CD14-positive monocyte (primary cell): ENCODE measurements at regions not wholly inside any gene's neighbourhood (a gene's known extent, or its start where the extent isn't known, plus 50 kb on each side); places are given as distances from the start of the nearest gene placed in this dataset.

Experiments
- DNase-seq, 3 donors: peaks; one replicate each; pipeline ENCODE4 v3.0.0-alpha.2; 2011 to 2022
- H2AFZ ChIP-seq: 2 replicates; pipeline ENCODE4 v1.6.0; 2012; ENCODE audit warnings: mild to moderate bottlenecking, low read depth, low read length, inconsistent platforms; ENCODE audit not compliant: insufficient read depth, poor library complexity, severe bottlenecking
- H3K27ac ChIP-seq, 2 donors: 1 replicate in 1 of 2; 2 replicates in 1 of 2; pipeline ENCODE4 v1.5.1; 2012 to 2013; ENCODE audit warnings: low read length in 2 of 2, control low read depth in 1 of 2, inconsistent platforms in 1 of 2, low read depth in 1 of 2, mild to moderate bottlenecking in 1 of 2
- H3K27me3 ChIP-seq, 2 donors: one replicate each; pipeline versions ENCODE4 v1.6.0 to v1.6.1; 2011 to 2013; ENCODE audit warnings: low read length in 2 of 2; ENCODE audit not compliant: control insufficient read depth in 2 of 2, insufficient read depth in 2 of 2
- H3K36me3 ChIP-seq, 2 donors: replicated peaks in 1 of 2; 1 replicate in 1 of 2; 2 replicates in 1 of 2; pipeline versions ENCODE4 v1.5.1 to v1.6.1; 2012 to 2013; ENCODE audit warnings: low read length in 2 of 2, control low read depth in 1 of 2, inconsistent platforms in 1 of 2, mild to moderate bottlenecking in 1 of 2; ENCODE audit not compliant: insufficient read depth in 2 of 2, control insufficient read depth in 1 of 2
- H3K4me1 ChIP-seq, 2 donors: 1 replicate in 1 of 2; 2 replicates in 1 of 2; pipeline versions ENCODE4 v1.5.1 to v1.6.1; 2012 to 2013; ENCODE audit warnings: low read length in 2 of 2, control low read depth in 1 of 2, inconsistent platforms in 1 of 2, mild to moderate bottlenecking in 1 of 2, moderate library complexity in 1 of 2; ENCODE audit not compliant: insufficient read depth in 2 of 2, control insufficient read depth in 1 of 2
- H3K4me2 ChIP-seq: replicated peaks from 2 replicates; pipeline ENCODE3; 2012; ENCODE audit warnings: low read length, moderate library complexity, mild to moderate bottlenecking; ENCODE audit not compliant: poor library complexity, severe bottlenecking; ENCODE audit errors: extremely low read depth
- H3K4me3 ChIP-seq, 3 experiments: fragments of 200-600 bp in 1 of 3; sonication (generic) in 1 of 3; replicated peaks in 1 of 3; 1 replicate in 2 of 3; 2 replicates in 1 of 3; pipeline ENCODE4 v1.5.1; 2011 to 2013; ENCODE audit warnings: low read length in 3 of 3, mild to moderate bottlenecking in 3 of 3, control low read depth in 2 of 3, low read depth in 2 of 3, inconsistent platforms in 1 of 3, moderate library complexity in 1 of 3
- H3K79me2 ChIP-seq: 2 replicates; pipeline ENCODE4 v1.6.0; 2012; ENCODE audit warnings: mild to moderate bottlenecking, control low read depth, inconsistent platforms, low read length, moderate library complexity; ENCODE audit not compliant: insufficient read depth
- H3K9ac ChIP-seq: 2 replicates; pipeline ENCODE4 v1.6.0; 2017; ENCODE audit warnings: low read length, mild to moderate bottlenecking; ENCODE audit not compliant: insufficient read depth, poor library complexity, severe bottlenecking
- H3K9me3 ChIP-seq, 2 donors: replicated peaks in 1 of 2; 1 replicate in 1 of 2; 2 replicates in 1 of 2; pipeline versions ENCODE4 v1.5.1 to v1.6.1; 2012 to 2013; ENCODE audit warnings: low read length in 2 of 2, control low read depth in 1 of 2; ENCODE audit not compliant: control insufficient read depth in 1 of 2, insufficient read depth in 1 of 2
- H4K20me1 ChIP-seq: 2 replicates; pipeline ENCODE4 v1.6.0; 2012; ENCODE audit warnings: mild to moderate bottlenecking, low read length, control low read depth, moderate library complexity; ENCODE audit not compliant: insufficient read depth
- H3K27ac Mint-ChIP-seq, 7 donors: one replicate each; pipeline ENCODE4 v1.8.0; 2020; ENCODE audit warnings: mild to moderate bottlenecking in 7 of 7, mixed read lengths in 7 of 7, moderate library complexity in 6 of 7, inconsistent platforms in 2 of 7
- H3K27me3 Mint-ChIP-seq, 3 donors: one replicate each; pipeline ENCODE4 v1.8.0; 2021 to 2022; ENCODE audit warnings: low read depth in 3 of 3, mild to moderate bottlenecking in 3 of 3, mixed read lengths in 3 of 3, moderate library complexity in 3 of 3, inconsistent platforms in 1 of 3
- H3K36me3 Mint-ChIP-seq, 2 donors: one replicate each; pipeline ENCODE4 v1.8.0; 2020; ENCODE audit warnings: mixed read lengths in 2 of 2, inconsistent platforms in 1 of 2, mild to moderate bottlenecking in 1 of 2
- H3K4me1 Mint-ChIP-seq: one replicate; pipeline ENCODE4 v1.8.0; 2020; ENCODE audit warnings: mild to moderate bottlenecking, mixed read lengths
- H3K4me3 Mint-ChIP-seq, 2 donors: one replicate each; pipeline ENCODE4 v1.8.0; 2020; ENCODE audit warnings: mild to moderate bottlenecking in 2 of 2, mixed read lengths in 2 of 2, moderate library complexity in 1 of 2
- H3K9me3 Mint-ChIP-seq, 7 donors: one replicate each; pipeline ENCODE4 v1.8.0; 2020 to 2022; ENCODE audit warnings: mixed read lengths in 7 of 7, mild to moderate bottlenecking in 6 of 7, moderate library complexity in 6 of 7, inconsistent platforms in 2 of 7
- WGBS: methylation state at CpG from one replicate; pipeline ENCODE4 v1.1.5; 2013; ENCODE audit warnings: missing lambda C conversion rate; ENCODE audit not compliant: insufficient coverage; 5-methylcytosine and 5-hydroxymethylcytosine counted together
- intact Hi-C, 2 donors: fragments of 100-400 bp; cut with micrococcal nuclease; formaldehyde crosslinking; loops; one replicate each; pipeline versions ENCODE4 v1.15.0 to v1.15.1; 2023
- TF ChIP-seq, protein P1 (sequence below): fragments of 200-600 bp; IDR thresholded peaks from one replicate; pipeline ENCODE4 v1.8.0; 2022; ENCODE audit warnings: antibody characterized with exemption, mild to moderate bottlenecking

GRCh38 chr14:55902241-55902640, 216.0 kb upstream of the PELI2 start:
- Mint-ChIP-seq H3K36me3 (no peaks in the 10 kb centered on the region), H3K27ac (no peak overlapping the region), H3K4me3 (no peak overlapping the region), H3K9me3 (peaks cover 0 to 3% (median 0%) of the 10 kb centered on the region in 7 donors), H3K27me3 (peaks cover 0 to 4% (median 0%) of the 10 kb centered on the region in 3 donors), H3K4me1 (no peaks in the 10 kb centered on the region)
- TF ChIP-seq, protein P1, sequence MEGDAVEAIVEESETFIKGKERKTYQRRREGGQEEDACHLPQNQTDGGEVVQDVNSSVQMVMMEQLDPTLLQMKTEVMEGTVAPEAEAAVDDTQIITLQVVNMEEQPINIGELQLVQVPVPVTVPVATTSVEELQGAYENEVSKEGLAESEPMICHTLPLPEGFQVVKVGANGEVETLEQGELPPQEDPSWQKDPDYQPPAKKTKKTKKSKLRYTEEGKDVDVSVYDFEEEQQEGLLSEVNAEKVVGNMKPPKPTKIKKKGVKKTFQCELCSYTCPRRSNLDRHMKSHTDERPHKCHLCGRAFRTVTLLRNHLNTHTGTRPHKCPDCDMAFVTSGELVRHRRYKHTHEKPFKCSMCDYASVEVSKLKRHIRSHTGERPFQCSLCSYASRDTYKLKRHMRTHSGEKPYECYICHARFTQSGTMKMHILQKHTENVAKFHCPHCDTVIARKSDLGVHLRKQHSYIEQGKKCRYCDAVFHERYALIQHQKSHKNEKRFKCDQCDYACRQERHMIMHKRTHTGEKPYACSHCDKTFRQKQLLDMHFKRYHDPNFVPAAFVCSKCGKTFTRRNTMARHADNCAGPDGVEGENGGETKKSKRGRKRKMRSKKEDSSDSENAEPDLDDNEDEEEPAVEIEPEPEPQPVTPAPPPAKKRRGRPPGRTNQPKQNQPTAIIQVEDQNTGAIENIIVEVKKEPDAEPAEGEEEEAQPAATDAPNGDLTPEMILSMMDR, result no peak
- Histone ChIP-seq H3K27me3 (no peaks in the 10 kb centered on the region), H3K4me2 (no peak overlapping the region), H3K9ac (no peak overlapping the region), H4K20me1 (no peaks in the 10 kb centered on the region), H3K4me3 (no peak overlapping the region), H3K9me3 (no peaks in the 10 kb centered on the region), H3K27ac (no peak overlapping the region), H3K4me1 (no peaks in the 10 kb centered on the region), H3K79me2 (no peaks in the 10 kb centered on the region), H2AFZ (no peak overlapping the region), H3K36me3 (no peaks in the 10 kb centered on the region)
- no peak for DNase-seq
- WGBS, result 90% methylated on average over 2 of the region's 5 CpGs
- intact Hi-C loops, result no loop called here

- no peak overlapping the region for H3K4me3 ChIP-seq
- Mint-ChIP-seq H3K27ac (no peak overlapping the region), H3K4me1 (no peaks in the 10 kb centered on the region), H3K9me3 (peaks cover 0 to 3% (median 0%) of the 10 kb centered on the region in 7 donors), H3K36me3 (no peaks in the 10 kb centered on the region), H3K4me3 (no peak overlapping the region), H3K27me3 (peaks cover 0 to 4% (median 0%) of the 10 kb centered on the region in 3 donors)
- no peak overlapping the region for H3K4me2 ChIP-seq
- no peak for DNase-seq
- H3K36me3 ChIP-seq, result no peaks in the 10 kb centered on the region
- H3K27ac ChIP-seq, result no peak overlapping the region
- H3K9ac ChIP-seq, result no peak overlapping the region
- no peaks in the 10 kb centered on the region for H3K9me3 ChIP-seq
- no peaks in the 10 kb centered on the region for H3K27me3 ChIP-seq
- H2AFZ ChIP-seq, result no peak overlapping the region
- intact Hi-C loops, result no loop called here
- H3K79me2 ChIP-seq, result no peaks in the 10 kb centered on the region
- 93% methylated on average over 2 of the region's 5 CpGs for WGBS
- no peaks in the 10 kb centered on the region for H3K4me1 ChIP-seq
- TF ChIP-seq, protein P1, result no peak
- H4K20me1 ChIP-seq, result no peaks in the 10 kb centered on the region
Measured at GRCh38 chr14:55904086-55904485, 214.1 kb upstream of the PELI2 start.
